Adrenal gland (tissue), 5 donors: ENCODE measurements at regions not wholly inside any gene's neighbourhood (a gene's known extent, or its start where the extent isn't known, plus 50 kb on each side); places are given as distances from the start of the nearest gene placed in this dataset.

Experiments used
- POLR2A ChIP-seq, 2 donors: fragments of 450-650 bp; IDR thresholded peaks; one replicate each; pipeline ENCODE4 v1.6.1; 2017; ENCODE audit warnings: antibody characterized with exemption in 2 of 2, mild to moderate bottlenecking in 2 of 2, moderate library complexity in 1 of 2
- TF ChIP-seq, protein P1 (sequence below), 6 experiments: fragments of 450-650 bp in 4 of 6; fragments of 200-600 bp in 2 of 6; sonication (generic) in 1 of 6; IDR thresholded peaks; 1 replicate in 5 of 6; 2 replicates in 1 of 6; pipeline versions ENCODE4 v1.5.1 to v1.8.0; 2016 to 2021; ENCODE audit warnings: antibody characterized with exemption in 6 of 6, mild to moderate bottlenecking in 2 of 6, moderate library complexity in 1 of 6
- donor health status: DM: no; HTN: no; CAD: no.

GRCh38 chr7:94195201-94195600 is 191.0 kb upstream of the BET1 start:
- TF ChIP-seq, protein P1, sequence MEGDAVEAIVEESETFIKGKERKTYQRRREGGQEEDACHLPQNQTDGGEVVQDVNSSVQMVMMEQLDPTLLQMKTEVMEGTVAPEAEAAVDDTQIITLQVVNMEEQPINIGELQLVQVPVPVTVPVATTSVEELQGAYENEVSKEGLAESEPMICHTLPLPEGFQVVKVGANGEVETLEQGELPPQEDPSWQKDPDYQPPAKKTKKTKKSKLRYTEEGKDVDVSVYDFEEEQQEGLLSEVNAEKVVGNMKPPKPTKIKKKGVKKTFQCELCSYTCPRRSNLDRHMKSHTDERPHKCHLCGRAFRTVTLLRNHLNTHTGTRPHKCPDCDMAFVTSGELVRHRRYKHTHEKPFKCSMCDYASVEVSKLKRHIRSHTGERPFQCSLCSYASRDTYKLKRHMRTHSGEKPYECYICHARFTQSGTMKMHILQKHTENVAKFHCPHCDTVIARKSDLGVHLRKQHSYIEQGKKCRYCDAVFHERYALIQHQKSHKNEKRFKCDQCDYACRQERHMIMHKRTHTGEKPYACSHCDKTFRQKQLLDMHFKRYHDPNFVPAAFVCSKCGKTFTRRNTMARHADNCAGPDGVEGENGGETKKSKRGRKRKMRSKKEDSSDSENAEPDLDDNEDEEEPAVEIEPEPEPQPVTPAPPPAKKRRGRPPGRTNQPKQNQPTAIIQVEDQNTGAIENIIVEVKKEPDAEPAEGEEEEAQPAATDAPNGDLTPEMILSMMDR (IDR thresholded peaks at IDR 0.05), result no peak
- no peak for TF ChIP-seq POLR2A (IDR thresholded peaks at IDR 0.05)
